Activated CD8-positive, alpha-beta memory T cell treated with anti-CD3 and anti-CD28 coated beads for 36 hours (primary cell): ENCODE measurements at regions not wholly inside any gene's neighbourhood (a gene's known extent, or its start where the extent isn't known, plus 50 kb on each side); places are given as distances from the start of the nearest gene placed in this dataset.

Experiments
- CTCF ChIA-PET: fragments of 350-600 bp; sonication (Branson Sonifier 250); formaldehyde crosslinking; loops from one replicate; lab custom pipeline; 2021; ENCODE audit warnings: antibody characterized with exemption; lab: Charles Lee
- POLR2A ChIA-PET: fragments of 350-600 bp; sonication (Branson Sonifier 250); formaldehyde crosslinking; loops from one replicate; lab custom pipeline; 2021; ENCODE audit warnings: antibody characterized with exemption; lab: Charles Lee

DNA sequence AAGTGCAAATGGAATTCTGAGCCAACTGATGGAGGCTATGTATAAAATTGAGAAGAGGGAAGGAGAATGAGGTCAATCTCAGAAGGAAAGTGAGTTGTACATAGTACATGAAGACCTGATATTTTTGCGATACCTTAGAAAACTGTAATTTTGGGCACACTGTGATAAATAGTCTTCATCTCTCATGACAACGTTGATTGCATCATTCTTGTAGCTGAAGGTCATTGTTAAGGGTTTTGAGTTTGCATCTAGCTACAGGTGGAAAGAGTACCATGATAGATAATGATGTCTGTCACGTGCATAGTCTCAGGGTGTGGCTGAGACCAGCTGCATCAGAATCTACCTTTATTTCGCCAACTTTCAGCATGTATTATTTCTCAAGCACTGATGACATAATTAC lies 435.4 kb upstream of the MDFIC2 start:
- ChIA-PET CTCF (no interaction called here), POLR2A (no interaction called here)

DNA sequence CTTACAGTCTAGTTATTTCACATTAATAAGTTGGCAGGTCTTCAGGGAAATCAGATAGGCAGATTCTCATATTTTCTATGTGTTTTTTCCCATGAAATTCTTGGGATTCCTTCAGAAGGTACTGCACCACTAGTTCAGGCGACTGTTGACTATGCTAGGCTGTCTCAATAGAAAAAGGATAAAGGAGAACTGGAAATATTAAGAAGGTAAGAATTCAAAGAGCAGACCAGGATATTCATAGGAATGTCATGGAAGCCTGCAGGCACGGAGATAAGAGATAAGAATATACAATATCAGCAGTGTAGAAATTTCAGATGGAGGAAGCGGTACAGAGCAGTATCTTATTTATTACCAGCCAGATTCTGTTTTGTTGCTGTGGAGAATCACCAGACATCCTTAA lies 432.1 kb upstream of the MDFIC2 start:
- POLR2A ChIA-PET = no interaction called here
- CTCF ChIA-PET = no interaction called here

DNA sequence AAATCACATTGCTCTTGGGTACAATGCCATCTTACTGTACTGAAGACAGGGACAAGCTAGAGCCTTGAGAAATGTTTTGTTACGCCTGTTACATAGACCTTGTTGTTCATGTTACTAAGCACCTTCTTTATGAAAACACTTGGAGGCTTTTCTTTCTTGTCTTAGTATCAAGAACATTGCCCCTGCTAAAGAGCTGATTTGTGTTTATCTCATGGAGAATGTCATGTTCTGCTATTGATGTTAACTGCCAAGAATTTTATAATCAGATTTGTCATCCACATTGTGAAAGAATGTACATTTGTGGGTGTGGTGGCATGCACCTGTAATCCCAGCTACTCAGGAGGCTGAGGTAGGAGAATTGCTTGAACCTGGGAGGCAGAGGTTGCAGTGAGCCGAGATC lies 431.3 kb upstream of the MDFIC2 start:
- CTCF ChIA-PET = no interaction called here
- POLR2A ChIA-PET = no interaction called here

DNA sequence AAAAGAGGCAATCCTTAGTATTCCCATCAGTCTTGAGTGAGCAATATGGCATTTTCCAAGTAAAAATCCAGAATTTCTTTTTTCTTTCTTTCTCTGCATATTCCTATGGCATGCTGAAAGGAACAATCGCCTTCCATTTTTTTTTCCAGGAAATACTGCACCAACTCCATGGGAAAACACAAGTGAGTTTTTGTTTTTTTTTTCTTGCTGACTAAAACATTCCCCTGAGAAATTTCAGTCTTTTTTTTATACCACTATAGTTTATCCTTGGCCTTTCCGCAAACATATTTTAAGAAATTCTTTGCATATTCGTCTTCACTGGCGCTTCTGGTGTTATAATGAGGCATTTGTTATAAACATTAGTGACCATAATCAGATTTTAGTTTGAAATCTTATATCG lies 429.6 kb upstream of the MDFIC2 start:
- CTCF ChIA-PET = no interaction called here
- POLR2A ChIA-PET = no interaction called here

DNA sequence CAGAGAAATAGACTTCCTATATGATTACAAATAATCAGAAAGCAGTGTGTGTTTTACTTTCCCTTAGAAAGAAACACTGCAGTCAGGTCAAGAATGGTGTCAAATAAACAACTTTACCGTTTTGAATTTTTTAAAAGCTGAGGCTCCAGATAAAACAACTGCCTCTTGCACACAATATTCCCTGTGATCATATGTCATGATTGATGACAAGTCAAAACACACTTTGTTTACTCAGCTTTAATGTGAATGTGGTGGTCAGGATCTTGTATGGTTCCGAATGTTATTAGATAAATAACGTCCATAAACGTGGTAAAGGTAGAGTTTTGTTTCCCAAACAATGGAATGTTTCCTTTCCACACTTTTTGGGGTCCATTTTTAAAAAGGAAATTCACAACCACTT lies 428.4 kb upstream of the MDFIC2 start:
- ChIA-PET POLR2A (no interaction called here), CTCF (no interaction called here)

DNA sequence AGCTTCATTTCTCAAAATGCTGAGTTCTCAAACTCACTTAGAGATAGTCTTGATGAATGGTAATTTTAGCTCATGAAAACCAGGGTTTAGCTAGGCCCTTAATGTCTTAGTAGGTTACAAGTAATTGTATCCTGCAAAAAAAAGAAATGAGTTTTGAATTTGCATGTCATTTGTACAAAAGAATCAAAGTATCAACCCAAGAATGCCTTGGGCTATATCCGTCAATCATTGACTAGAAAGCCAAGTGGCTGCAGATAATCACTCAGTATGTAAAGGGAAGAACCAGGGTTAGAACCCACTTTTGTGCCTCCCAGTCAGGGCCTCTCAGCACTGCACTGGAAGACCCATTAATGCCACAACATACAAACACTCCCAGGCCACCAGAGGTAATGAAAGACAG lies 427.6 kb upstream of the MDFIC2 start:
- ChIA-PET CTCF (no interaction called here), POLR2A (no interaction called here)

DNA sequence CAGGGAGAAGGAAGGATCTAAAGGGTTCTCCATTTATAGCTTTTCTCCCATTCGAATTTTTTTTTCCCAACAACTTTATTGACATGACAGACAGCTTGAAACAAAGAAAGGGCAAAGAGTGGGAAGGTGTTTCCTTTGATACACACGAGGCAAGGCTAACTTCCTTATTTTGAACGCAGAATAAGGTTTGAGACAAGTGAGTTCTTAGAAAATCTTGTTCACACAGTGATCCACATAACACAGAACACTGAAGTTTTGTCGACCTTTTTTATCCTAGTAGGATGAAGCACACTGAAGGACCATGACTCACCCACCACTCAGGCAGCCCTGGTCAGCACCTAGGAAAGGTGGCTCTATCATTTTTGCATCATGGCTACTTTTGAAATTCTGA lies 425.8 kb upstream of the MDFIC2 start:
- CTCF ChIA-PET = no interaction called here
- POLR2A ChIA-PET = no interaction called here

DNA sequence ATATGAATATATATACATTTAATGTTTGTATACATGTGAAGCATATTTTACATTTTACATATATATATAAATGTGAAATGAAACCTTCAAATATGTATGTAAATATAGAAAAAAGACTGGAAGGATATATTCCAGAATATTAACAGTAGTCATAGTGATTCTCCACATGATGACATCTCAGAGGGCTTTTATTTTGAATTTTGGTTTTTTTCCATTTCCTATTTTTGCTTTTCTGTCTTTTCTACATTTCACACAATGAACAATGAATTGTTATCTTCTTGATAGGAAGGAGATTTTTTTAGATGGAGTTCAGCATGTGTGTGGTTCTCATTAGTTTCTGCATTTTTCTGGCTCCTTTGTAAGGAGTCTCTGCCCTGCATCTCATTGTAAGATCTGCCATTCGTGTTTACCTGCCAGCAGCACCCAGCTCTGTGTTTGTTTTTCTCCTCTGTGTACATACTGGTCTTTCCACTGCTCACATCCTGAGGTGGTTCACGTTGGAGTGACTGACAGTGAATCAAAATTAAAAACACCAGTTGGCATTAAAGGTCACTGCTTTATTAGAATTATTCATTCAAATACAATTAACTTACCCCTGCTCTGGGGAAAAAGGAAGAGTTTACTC lies 425.3 kb upstream of the MDFIC2 start:
- POLR2A ChIA-PET = no interaction called here
- CTCF ChIA-PET = no interaction called here

DNA sequence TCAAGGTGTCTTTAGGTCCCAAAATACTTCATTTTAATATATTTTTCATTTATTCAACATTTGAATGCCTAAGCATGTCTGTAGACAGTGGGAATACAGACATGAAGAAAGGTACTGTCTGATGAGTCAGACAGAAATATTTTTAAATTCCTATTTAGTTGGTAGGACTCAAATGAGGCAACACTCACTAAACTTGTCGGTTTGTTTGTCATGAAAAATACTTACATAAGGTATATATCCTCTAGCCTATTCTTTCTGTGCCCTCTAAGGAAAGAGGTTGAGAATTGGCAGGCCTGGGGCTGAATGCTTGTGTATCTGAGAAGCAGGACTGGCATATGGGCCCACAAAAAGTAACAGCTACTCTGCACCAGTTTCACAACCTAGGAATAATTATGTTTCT lies 423.6 kb upstream of the MDFIC2 start:
- CTCF ChIA-PET = no interaction called here
- POLR2A ChIA-PET = no interaction called here

DNA sequence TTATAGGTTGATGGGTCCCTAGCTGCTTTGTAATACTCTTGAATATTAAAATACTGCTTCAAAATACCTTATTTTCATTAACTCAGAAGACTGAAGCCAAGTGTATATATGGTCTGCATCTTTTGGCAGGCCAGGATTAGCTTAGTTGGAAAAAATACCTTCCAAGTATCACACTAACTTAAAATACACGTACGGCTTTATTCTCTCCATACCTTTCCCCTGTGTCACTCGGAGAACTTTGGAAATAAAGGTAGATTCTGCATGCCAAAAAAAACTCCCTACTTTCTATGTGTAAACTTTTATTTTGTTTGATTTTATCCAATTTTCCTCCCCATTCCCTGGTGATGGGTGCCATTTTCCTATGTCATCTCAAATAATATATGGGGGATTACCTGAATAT lies 422.3 kb upstream of the MDFIC2 start:
- POLR2A ChIA-PET = no interaction called here

DNA sequence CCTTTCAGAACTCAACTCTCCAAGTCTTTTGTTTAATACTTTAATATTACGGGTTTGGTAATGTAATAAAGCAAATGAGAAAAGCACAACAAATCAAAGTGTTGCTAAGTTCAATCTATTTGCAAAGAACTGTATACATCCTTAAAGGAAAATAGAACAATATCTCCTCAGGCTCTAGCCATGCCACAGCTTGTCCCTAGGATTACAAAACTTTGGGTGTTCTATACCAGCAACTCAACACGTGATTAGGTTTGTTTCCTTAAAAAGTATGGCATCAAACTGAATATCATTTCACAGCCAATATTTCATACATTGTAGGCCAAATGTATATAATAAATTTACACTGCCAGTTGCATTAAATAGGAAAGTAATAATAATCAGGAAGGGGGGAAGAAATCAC lies 418.6 kb upstream of the MDFIC2 start:
- ChIA-PET POLR2A (no interaction called here), CTCF (no interaction called here)

More for the DNA sequence above, 422.3 kb upstream of the MDFIC2 start:
- CTCF ChIA-PET = no interaction called here

DNA sequence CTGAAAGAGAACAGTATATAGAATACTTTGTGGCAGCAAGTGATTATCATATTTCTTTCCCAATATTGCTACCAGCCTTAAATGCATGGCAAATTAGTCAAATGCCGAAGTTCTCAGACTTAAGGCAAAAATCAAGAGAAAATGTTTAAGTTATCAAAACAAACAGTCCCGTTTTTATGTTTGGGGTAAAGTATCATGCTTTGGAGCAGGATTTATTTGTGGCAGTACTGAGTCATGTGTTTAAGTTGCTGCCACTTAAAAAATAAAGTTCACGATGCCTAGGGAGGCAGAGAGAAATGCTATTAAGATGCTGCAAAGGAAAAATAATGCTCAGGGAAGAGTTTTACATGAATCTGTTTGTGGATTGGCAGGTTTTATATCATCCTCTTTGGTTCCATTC lies 417.4 kb upstream of the MDFIC2 start:
- ChIA-PET CTCF (interaction anchor here (0.7 kb wide), 1 partner anchor 203 kb away, joined by 5 read pairs; no protein-coding TSS in a partner anchor), POLR2A (no interaction called here)

DNA sequence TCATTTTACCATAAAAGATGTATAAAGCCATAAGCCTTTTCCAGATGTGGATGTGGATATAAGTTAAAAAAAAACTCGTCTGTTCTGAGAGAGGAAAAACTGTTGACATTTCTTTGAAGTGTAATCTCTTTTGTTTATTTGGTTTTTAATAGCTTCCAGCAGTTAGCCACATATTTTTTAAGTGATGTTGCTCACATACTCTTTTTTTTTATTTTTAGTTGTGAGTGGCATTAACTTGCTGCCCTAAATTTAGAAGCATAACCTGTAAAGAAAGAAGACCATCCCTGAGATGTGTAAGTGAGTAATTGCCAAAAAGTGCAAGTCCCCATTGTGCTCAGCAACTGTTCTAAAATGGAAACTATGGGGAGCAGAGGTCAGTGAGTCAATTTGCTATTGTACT lies 415.9 kb upstream of the MDFIC2 start:
- ChIA-PET POLR2A (no interaction called here), CTCF (no interaction called here)

DNA sequence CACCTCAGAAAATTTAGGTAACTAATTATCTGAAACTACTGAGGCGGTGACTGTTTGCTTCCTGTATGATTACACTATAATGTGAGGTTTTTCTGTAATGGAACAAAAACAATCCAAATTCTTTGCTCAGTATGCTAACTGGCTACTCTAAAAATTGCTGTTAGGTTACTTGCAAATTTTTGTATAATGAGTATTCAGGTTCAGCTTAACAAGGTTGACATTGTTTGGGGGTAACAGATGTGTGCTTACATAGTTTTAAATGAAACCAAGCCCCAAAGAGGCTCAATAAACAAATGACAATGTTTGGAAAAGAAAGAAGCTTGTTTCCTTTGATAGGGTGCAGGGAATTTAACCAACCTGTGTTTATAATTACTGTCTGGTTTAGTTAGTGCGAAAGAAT lies 414.5 kb upstream of the MDFIC2 start:
- ChIA-PET CTCF (no interaction called here), POLR2A (no interaction called here)

DNA sequence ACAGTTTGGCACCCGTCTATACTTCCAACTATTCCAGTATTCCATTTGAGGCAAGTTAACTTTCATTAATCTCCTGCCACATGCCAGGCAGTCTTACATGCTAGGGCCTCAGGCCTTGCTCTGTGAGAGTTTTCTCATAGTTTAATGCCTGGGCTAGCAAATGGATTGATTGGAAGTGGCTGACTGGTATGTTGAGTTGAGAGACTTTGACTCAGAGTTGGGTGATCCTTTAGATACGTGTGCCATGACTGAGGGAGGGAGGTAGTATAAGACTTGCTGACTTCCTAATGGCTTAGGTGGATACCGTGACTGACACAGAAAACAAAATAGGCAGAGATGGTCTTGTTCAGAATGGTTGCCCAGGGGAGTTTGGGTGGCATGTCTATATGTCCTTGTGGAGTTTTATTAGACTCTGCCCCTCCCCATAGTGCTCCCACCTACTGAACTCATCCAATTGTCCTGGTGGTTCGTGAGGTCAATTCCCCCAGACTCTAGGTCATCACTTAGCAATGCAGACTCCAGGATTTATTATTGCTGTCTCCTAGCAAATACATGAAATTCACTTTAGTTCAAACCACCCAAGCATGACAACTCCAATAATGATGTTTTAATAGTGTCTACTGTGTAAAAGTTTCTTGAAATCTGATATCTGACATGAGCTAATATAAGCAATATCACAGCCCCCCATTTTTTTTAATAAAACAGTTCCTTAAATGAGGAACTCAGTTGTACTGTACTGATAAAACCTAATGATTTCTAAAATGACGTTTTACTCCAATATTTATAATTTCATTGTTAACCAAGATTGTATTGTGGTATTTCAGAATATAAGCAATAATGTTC lies 413.9 kb upstream of the MDFIC2 start:
- CTCF ChIA-PET = interaction anchor here (0.5 kb wide), 1 partner anchor 40 kb away, joined by 3 read pairs; no protein-coding TSS in a partner anchor
- POLR2A ChIA-PET = no interaction called here

DNA sequence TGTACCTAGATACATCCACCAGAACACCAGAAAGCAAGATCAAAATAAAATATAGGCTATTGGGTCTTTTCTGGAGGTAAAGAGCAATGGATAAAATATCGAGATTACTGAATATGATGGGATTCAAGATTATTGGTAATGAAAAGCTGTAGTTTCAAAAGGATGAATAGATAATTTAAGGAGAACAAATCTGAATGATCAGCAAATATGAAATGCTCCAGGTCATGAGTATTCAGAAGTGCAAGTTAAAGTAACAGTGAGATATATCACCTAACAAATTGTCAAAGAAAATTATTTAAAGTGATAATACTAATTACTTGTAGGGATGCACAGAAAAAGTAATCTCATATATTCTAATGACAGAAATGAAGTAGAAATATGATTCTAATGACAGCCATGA lies 409.6 kb upstream of the MDFIC2 start:
- POLR2A ChIA-PET = no interaction called here
- CTCF ChIA-PET = no interaction called here

DNA sequence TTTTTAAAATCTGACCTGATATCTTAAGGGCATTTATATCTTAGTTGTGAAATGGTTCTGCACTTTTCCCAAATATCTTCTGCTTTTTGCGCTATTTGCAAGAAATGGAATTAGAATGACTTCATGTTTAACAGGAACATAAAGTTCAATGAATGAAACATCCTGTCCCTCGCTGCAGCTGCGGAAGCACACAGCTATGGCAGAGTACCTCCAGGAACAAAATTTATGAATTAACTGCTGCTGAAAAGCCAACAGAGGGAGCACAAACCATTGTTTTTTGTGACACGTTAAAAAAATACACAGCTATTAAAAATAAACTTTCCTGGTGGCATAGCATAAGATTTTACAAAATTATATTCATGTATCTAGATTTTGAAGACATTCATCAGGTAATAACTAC lies 404.4 kb upstream of the MDFIC2 start:
- CTCF ChIA-PET = no interaction called here

DNA sequence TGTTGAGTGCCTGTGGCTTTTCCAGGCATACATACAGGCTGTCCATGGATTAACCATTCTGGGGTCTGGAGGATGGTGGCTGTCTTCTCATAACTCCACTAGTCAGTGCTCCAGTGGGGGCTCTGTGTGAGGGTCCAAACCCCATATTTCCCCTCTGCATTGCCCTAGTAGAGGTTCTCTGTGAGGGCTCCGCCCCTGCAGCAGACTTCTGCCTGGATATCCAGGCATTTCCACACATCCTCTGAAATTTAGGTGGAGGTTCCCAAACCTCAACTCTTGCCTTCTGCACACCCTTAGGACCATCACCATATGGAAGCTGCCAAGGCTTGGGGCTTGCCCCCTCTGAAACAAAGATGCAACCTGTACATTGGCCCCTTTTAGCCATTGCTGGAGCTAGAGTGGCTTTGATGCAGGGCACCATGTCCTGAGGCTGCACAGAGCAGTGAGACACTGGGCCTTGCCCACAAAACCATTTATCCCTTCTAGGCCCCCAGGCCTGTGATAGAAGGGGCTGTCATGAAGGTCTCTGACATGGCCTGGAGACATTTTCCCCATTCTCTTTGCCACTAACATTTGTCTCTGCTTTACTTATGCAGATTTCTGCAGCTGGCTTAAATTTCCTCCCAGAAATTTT lies 400.1 kb upstream of the MDFIC2 start:
- ChIA-PET POLR2A (no interaction called here), CTCF (no interaction called here)

More for the DNA sequence above, 404.4 kb upstream of the MDFIC2 start:
- POLR2A ChIA-PET = no interaction called here

DNA sequence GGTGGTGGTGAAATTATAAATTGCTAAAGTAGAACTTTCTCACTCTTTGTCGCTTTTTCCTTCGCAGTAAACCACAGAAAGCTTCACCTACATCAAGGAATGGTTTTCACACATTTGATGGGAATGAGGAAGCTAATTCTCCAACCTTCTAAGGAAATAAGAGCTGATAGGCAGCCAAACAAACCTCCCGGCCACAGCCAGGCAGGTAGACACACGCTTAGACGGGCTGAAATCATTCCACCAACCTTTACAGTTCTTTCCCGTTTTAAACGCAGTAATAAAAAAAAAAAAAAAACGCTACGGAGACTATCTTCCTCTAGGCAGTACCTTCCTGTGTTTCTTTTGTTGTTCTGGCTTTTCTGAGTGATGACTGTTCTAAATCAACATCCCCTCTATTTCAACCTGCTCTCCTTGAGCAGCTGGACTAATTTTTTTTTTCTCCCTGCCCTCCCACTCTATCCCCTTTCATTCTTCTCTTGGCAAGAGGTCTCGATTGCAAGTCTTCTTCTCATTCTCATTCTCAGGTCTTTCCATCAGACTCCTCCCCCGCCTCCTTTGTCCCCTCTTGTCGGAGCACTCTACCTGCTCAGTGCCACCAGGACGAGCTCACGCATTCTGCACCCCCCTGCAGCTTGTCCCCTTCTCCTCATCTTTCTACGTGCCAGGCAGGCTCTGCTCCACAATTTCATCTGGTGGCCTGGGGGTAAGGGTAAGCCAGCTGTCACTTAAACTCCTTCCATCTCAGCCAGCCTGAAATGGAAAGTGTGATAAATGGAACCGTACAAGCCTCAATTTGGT lies 391.1 kb upstream of the MDFIC2 start:
- ChIA-PET POLR2A (no interaction called here), CTCF (interaction anchor here (1.0 kb wide), 1 partner anchor 842 kb away, joined by 3 read pairs; no protein-coding TSS in a partner anchor)

DNA sequence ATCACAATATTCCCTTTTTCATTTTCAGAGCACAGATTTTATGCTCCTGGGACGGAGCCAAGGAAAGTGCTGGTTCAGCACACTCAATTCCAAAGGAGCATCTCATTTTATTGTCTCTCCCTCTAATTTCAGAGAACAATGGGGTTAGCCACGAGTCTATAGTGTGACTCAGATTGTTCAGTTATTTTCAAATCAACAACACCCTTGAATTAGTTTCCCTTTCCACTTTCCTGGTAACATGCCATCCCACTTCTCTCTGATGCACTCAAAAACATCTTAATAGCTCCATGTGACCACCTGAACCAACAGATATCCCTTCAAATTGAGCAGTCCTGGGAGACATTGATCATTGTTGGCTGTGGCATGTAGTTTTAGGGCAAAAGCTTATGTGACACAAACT lies 389.7 kb upstream of the MDFIC2 start:
- ChIA-PET CTCF (no interaction called here), POLR2A (no interaction called here)
